Activated B cell treated with CpG ODN at 0.5 μM for 24 hours (primary cell): ENCODE measurements at regions not wholly inside any gene's neighbourhood (a gene's known extent, or its start where the extent isn't known, plus 50 kb on each side); places are given as distances from the start of the nearest gene placed in this dataset.

Experiments
- ATAC-seq: fragments of 200-7000 bp; cut with Tn5 transposase; one replicate; pipeline ENCODE4 v1.10.0; 2021; ENCODE audit warnings: low read depth, mild to moderate bottlenecking, moderate library complexity
- CTCF ChIA-PET: fragments of 350-600 bp; sonication (Branson Sonifier 250); formaldehyde crosslinking; loops from one replicate; lab custom pipeline; 2021; ENCODE audit warnings: antibody characterized with exemption; lab: Charles Lee
- POLR2A ChIA-PET: fragments of 350-600 bp; sonication (Branson Sonifier 250); formaldehyde crosslinking; loops from one replicate; lab custom pipeline; 2021; ENCODE audit warnings: antibody characterized with exemption; lab: Charles Lee
- DNase-seq: peaks from one replicate; pipeline ENCODE4 v3.0.0; 2022
- H3K27ac Mint-ChIP-seq: one replicate; pipeline ENCODE4 v1.8.0; 2020; ENCODE audit warnings: mixed read lengths
- H3K27me3 Mint-ChIP-seq: one replicate; pipeline ENCODE4 v1.8.0; 2021; ENCODE audit warnings: mixed read lengths
- H3K36me3 Mint-ChIP-seq: one replicate; pipeline ENCODE4 v1.8.0; 2021; ENCODE audit warnings: low read depth, mixed read lengths
- H3K4me1 Mint-ChIP-seq: one replicate; pipeline ENCODE4 v1.8.0; 2021; ENCODE audit warnings: mixed read lengths
- H3K4me3 Mint-ChIP-seq: one replicate; pipeline ENCODE4 v1.8.0; 2020; ENCODE audit warnings: mild to moderate bottlenecking, mixed read lengths
- H3K9me3 Mint-ChIP-seq: one replicate; pipeline ENCODE4 v1.8.0; 2020; ENCODE audit warnings: mixed read lengths
- intact Hi-C: fragments of 100-400 bp; cut with micrococcal nuclease; formaldehyde crosslinking; loops from one replicate; pipeline ENCODE4 v1.15.1; 2024
- TF ChIP-seq, protein P1 (sequence below): fragments of 200-600 bp; IDR thresholded peaks from one replicate; pipeline ENCODE4 v1.8.0; 2022; ENCODE audit warnings: antibody characterized with exemption, mild to moderate bottlenecking

DNA sequence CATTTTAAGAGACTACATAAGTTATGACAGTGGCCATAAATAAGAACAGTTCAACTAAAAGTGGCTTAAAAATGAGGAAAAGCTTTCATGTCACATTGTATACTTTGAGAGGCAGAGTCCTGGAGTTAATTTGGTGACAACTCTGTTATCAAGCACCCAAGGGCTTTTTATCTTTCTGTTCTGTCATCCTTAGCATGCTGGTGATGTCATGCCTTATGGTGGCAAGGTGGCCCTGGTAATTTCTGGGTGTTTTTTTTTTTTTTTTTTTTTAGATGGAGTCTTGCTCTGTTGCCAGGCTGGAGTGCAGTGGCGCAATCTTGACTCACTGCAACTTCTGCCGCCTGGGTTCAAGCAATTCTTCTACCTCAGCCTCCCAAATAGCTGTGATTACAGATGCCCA is 158.8 kb downstream of the AASDHPPT start:
- TF ChIP-seq, protein P1, sequence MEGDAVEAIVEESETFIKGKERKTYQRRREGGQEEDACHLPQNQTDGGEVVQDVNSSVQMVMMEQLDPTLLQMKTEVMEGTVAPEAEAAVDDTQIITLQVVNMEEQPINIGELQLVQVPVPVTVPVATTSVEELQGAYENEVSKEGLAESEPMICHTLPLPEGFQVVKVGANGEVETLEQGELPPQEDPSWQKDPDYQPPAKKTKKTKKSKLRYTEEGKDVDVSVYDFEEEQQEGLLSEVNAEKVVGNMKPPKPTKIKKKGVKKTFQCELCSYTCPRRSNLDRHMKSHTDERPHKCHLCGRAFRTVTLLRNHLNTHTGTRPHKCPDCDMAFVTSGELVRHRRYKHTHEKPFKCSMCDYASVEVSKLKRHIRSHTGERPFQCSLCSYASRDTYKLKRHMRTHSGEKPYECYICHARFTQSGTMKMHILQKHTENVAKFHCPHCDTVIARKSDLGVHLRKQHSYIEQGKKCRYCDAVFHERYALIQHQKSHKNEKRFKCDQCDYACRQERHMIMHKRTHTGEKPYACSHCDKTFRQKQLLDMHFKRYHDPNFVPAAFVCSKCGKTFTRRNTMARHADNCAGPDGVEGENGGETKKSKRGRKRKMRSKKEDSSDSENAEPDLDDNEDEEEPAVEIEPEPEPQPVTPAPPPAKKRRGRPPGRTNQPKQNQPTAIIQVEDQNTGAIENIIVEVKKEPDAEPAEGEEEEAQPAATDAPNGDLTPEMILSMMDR = no peak
- no peaks in the 10 kb centered on the region for H3K9me3 Mint-ChIP-seq
- POLR2A ChIA-PET = no interaction called here
- H3K4me1 Mint-ChIP-seq = no peaks in the 10 kb centered on the region
- no peaks in the 10 kb centered on the region for H3K27me3 Mint-ChIP-seq
- H3K27ac Mint-ChIP-seq = no peak overlapping the region
- intact Hi-C loops = no loop called here
- CTCF ChIA-PET = no interaction called here
- no peak for ATAC-seq
- H3K4me3 Mint-ChIP-seq = no peak overlapping the region
- no peak for DNase-seq
- H3K36me3 Mint-ChIP-seq = no peaks in the 10 kb centered on the region

DNA sequence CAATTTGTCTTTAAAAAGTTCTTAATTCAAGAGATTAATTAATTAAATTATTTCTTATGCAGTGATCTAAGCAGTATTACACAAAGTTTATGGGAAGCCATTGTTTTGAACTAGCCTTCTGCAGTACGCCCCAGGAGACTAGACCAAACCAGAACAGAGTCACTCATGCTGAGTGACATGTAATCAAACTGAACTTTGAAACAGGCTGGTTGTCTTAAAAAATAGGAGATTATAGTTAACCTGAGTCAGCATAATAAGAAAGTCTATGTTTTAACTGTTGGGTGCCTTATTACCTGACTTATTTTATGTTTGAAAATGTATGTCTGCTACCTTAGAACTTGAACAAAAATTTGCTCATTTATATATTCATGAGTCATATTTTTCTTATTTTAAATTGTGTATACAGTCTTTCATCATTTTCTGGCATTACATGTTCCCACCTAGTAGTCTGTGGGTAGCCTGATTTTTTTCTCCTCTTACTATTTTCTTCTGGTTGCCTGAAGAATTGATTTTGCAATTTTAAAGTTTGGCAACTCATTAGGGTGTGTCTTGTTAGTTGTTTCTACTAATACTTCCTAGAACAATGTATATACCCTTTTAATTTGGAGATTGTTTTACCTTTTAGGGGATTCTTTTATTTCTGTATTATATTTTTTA is 161.4 kb downstream of the AASDHPPT start:
- Mint-ChIP-seq H3K9me3 (no peaks in the 10 kb centered on the region), H3K36me3 (no peaks in the 10 kb centered on the region), H3K4me1 (no peaks in the 10 kb centered on the region), H3K27me3 (no peaks in the 10 kb centered on the region), H3K4me3 (no peak overlapping the region), H3K27ac (no peak overlapping the region)
- TF ChIP-seq, protein P1 = no peak
- ATAC-seq (no peak), DNase-seq (no peak)
- ChIA-PET CTCF (no interaction called here), POLR2A (no interaction called here)
- intact Hi-C loops = no loop called here

DNA sequence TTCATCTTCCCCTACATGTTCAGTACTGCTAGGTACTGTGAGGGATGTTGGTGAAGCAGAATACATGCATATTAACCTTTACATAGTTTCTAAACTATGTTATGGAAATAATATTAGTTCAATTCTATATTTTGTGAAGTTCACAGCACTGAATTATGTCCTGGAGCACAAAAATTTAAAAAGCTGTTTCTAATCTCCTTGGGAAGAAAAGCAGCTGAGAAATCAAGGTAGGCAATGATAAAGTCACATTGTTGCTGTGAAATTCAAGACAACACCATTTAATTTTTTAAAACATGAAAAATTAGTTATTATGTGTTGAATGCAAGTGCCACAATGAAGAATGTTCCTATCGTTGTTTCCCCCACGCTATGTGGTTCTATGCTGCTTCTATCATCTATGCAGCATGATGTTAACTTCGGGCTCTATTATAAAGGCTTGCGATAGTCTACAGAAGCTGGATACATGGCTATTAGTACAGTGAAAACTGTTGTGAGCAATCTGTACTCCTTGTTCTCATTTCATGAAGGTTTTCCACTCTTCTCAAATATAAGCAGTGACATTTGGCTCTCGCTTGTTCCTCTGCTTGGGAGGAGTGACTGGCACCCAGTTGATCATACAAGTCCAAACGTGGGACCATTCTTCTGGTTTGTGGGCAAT is 164.3 kb downstream of the AASDHPPT start:
- ChIA-PET POLR2A (no interaction called here), CTCF (no interaction called here)
- peaks cover 12% of the 10 kb centered on the region for H3K9me3 Mint-ChIP-seq

DNA sequence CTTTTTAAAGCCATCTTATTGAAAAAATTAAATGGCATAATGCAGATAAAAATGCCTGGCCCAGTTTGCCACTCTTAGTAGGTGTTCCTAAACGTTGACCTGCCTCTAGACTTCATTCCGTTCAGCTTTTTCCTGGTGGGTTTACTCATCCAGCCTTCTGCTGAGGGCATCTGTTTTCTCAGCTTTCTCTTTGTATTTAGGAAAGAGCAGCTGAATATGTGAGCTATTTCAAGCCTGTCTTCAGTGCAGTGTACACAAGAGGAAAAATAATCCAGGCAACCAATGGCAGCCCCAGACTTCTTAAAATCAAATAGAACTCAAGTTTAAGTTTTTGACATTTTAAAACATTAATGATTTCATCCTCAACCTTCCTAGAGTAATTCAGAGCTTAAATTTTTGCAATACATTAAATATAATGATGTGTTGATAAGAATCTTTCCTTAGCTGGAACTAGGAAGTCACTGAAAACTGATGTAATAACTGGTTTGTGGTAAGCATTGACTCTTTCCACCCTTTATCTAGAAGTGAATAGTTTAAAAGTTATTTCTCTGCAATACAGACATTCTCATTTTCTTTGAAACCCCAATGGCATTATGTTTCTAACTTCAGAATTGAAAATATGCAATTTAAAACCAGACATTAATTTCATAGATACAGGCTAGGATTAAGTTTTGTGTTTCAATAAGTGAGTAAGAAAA is 165.4 kb downstream of the AASDHPPT start:
- ChIA-PET POLR2A (no interaction called here), CTCF (no interaction called here)
- no peak for ATAC-seq

More for the DNA sequence above, 164.3 kb downstream of the AASDHPPT start:
- intact Hi-C loops = no loop called here
- Mint-ChIP-seq H3K27ac (no peak overlapping the region), H3K4me1 (no peaks in the 10 kb centered on the region), H3K4me3 (no peak overlapping the region), H3K27me3 (no peaks in the 10 kb centered on the region), H3K36me3 (no peaks in the 10 kb centered on the region)
- DNase-seq = no peak
- no peak for ATAC-seq
- TF ChIP-seq, protein P1 = no peak

DNA sequence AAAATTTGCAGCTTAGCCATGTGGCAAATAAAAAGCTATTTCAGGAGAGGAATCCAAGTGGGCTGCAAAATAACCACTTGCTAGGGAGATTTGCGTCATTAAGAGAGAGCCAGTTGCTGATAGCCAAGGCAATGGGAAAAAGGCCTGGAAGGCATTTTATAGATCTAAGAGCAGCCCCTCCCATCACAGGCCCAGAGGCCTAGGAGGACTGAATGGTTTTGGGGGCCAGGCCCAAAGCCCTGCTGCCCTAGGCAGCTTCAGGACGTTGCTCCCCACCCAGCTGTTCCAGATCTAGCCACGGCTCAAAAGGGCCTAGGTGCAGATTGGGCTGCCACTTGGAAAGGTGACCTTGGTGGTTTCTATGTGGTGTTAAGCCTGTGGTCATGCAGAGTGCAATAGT is 169.0 kb downstream of the AASDHPPT start:
- intact Hi-C loops = no loop called here
- Mint-ChIP-seq H3K4me3 (no peak overlapping the region), H3K9me3 (peaks cover 18% of the 10 kb centered on the region), H3K27me3 (no peaks in the 10 kb centered on the region), H3K36me3 (no peaks in the 10 kb centered on the region), H3K4me1 (no peaks in the 10 kb centered on the region), H3K27ac (no peak overlapping the region)
- ATAC-seq = no peak
- TF ChIP-seq, protein P1 = no peak
- POLR2A ChIA-PET = no interaction called here
- DNase-seq = no peak
- CTCF ChIA-PET = no interaction called here

More for the DNA sequence above, 165.4 kb downstream of the AASDHPPT start:
- no peaks in the 10 kb centered on the region for H3K36me3 Mint-ChIP-seq
- no peak overlapping the region for H3K4me3 Mint-ChIP-seq
- no peaks in the 10 kb centered on the region for H3K27me3 Mint-ChIP-seq
- intact Hi-C loops = no loop called here
- no peak overlapping the region for H3K27ac Mint-ChIP-seq
- peaks cover 14% of the 10 kb centered on the region for H3K9me3 Mint-ChIP-seq
- no peak for DNase-seq
- TF ChIP-seq, protein P1 = no peak
- no peaks in the 10 kb centered on the region for H3K4me1 Mint-ChIP-seq
